CD4-positive, alpha-beta T cell treated with Interleukin-10 for 1 hour (primary cell): ENCODE measurements at regions not wholly inside any gene's neighbourhood (a gene's known extent, or its start where the extent isn't known, plus 50 kb on each side); places are given as distances from the start of the nearest gene placed in this dataset.

Experiments used
- DNase-seq: peaks from one replicate; pipeline ENCODE4 v3.0.0-alpha.2; 2020

DNA sequence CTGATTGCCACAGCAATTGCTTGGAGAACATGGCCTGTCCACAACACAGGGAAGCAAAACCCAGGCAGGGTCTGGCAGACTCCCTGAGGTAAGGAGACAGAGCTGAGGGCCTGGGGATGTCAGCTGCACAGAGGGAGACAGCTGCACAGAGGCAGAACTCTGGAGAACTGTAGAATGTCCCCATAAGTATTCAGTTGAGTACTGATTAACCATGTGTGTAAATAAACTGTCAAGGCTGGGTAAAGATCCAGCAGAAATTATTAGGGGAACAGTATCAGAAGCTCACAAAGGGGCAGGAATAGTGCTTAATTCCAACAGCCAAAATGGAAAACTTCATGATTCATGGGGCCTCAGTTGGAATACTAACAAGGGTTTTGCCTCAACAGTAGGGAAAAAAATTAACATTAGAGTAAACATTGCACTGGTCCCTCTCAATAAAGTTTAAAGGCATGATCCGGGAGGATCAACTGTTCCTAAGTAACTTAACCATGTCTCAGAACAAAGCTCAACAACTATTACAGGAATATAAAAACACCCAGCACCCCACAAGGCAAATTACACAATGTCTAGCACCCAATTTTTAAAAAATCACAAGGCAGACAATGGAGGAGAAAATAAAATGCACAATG is 201.3 kb upstream of the RASSF8 start:
- no peak for DNase-seq

DNA sequence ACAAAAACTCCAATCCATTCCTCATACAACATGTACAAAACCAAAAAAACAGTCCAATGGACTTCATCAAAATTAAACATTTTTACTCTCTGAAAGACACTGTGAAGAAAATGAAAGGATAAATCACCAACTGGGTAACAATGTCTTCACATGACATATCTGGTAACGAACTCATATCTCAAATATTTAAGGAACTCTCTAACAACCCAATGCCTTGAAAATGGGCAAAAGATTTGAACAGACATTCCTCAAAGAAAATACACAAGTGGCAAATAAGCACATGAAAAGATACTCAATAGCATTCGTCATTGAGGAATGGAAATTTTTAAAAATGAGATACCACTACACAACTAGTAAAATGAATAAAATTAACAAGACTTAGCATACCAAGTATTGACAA is 198.7 kb upstream of the RASSF8 start:
- DNase-seq, result no peak

DNA sequence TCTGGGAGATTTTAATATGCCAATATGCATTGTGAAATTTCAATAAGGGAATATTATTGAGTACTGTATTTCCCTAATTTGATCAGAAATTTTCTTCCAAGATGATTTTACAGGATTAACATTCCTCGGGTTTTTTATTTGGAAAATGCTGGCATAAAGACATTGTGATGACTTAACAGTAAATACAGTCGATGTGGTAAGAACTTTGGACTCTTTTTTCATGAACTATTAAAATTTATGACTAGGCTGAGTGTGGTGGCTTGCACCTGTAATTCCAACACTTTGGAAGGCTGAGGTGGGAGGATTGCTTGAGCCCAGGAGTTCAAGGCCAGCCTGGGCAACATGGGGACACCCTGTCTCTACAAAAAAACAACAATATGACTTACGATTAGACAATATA is 197.1 kb upstream of the RASSF8 start:
- no peak for DNase-seq

DNA sequence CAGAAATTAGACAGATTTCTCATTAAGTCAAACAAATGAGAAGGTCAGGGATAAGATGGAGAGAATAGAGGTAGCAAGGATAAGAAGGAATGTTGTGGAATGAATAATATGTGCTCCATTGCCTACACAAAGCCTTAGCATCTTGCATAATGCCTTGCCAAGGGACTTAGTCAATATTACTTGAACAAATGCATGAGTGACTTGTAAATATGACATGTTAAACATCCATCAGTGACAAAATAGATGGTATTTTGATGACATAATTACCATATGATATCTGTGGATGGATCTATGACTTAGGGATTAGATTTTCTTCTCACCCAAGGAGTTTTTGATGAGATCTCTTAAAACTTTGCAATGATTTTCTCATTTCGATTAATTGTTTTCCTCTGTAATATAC is 194.1 kb upstream of the RASSF8 start:
- DNase-seq, result no peak

DNA sequence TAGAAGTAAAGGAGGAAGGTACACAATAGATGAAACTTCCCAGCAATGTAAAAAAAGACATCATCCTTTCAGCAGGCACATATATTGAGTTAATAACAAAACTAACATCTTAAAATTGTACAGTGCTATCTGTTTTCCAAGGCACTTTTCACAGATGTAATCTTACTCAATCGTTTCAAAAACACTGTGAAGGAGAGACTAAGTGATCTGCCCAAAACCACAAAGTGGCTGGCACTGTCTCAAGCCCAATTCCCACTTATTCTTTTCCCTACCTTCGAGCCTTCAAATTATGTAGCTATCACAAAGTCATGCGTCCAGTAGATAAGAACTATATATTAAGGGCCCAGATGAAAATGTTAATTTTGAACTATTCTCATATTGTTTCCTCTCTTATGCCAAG is 193.6 kb upstream of the RASSF8 start:
- DNase-seq, result no peak

DNA sequence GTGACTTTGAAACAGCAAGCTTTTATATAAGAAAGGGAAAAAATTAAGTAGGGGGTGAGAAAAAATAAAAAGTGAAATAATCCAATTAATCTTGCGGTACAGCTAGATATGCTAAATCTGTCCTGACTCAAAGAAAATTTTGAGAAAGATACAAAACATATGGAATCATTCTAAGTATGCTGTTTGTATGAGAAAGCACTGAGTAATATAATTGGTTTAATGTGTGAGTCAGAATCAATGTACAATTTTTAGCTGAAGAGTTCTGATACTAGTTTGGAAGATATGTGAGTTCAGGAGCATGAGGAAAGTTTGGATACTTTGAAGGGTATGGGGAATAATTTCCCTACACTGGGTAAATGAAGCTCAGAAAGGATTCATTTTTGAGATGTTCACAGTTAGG is 190.9 kb upstream of the RASSF8 start:
- no peak for DNase-seq

DNA sequence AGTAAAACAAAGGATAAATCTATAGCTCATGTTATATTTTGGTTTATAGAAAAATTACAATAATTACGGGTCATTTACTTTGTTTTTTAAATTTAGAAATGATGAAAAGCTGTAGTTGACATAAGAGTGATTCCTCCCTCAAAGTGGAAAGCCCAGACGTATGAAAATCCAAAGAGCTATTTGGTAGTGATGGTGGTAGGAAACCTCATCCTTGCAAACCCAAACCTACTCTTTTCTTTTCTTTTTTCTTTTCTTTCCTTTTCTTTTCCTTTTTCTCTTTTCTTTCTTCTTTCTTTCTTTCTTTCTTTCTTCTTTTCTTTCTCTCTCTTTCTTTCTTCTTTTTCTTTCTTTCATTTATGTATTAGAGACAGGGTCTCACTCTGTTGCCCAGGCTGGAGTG is 190.3 kb upstream of the RASSF8 start:
- DNase-seq, result no peak

DNA sequence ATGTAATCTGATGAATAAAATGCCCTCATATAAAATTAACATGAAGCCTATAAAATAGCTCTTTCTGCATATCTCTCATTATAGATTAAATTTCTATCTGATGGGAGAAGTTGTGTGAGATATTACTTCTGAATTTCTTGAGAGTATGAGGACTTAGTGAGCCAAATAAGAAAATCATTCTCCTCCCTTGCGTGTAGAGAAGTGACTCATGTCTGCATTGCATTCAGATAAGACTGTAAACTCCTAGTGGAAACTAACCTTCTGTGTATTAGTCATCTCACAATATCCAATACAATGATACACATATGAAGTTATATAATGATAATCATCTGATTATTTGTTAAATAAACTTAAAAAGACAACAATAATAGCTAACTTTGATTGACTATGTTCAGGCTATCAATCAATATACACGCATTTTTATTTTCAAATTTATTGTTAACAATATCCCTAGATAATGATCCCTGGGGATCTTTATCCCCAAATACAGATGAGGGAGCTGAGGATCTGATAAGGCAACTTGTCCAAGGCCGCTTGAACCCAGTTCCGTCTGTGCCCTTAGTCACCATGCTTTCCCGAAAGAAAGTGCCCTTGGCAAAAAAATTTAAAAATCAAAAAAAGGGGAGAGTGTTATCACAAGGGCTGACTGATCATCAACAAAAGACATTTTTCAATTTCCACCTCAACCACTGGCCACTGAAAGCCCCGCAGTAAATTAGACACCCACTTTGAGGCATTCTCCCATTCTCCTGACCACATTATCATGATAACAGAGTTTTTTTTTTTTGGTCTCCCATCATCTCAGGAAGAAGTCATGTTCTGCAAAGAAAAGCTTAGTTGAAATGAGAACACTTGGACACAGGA is 189.2 kb upstream of the RASSF8 start:
- DNase-seq, result no peak

DNA sequence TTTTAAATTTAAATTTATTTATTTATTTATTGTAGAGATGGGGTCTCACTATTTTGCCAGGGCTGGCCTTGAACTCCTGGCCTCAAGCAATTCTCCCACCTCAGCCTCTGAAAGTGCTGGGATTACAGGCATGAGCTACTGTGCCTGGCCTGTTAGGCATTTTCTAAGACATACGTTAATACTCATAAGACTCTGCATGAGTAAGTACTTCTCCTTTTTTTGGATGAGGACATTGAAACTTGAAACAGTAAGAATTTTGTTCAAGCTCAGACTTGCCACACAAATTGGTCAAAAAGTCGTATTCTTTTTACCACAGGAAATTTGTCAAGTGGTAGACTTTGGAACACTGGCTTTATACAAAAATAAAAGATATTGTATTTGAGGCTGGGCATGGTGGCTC is 187.4 kb upstream of the RASSF8 start:
- no peak for DNase-seq

DNA sequence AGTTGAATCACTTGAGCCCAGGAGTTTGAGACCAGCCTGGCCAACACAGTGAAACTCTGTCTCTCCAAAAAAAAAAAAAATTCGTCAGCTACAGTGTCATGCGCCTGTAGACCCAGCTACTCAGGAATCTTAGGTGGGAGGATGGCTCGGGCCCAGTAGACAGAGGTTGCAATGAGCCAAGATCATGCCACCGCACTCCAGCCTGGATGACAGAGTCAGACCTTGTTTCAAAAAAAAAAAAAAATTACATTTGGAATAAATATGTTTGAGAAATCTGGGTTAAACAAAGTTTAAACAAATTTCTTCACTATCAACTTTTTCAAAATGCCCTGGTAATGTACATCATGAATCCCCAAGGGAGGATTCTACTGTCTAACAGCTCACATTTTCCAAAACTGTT is 187.0 kb upstream of the RASSF8 start:
- no peak for DNase-seq

DNA sequence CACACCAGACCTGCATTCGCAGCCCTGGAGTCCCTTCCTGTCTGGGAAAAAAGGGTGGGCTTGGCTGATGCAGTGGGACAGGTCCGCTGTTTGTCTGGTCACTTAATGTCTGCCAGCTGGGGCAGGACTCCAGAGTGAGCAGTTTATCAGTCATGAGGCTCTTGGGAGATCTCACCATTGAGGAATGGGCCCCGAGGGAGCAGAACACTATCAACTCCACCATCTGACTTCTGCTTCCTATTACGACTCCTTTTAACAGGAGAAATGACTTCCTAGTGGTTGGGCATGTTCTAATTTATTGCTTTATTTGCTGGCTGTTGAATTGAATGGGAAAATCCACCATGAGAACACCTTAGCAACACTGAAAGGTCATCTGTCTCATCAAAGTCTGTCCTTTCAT is 182.5 kb upstream of the RASSF8 start:
- no peak for DNase-seq

DNA sequence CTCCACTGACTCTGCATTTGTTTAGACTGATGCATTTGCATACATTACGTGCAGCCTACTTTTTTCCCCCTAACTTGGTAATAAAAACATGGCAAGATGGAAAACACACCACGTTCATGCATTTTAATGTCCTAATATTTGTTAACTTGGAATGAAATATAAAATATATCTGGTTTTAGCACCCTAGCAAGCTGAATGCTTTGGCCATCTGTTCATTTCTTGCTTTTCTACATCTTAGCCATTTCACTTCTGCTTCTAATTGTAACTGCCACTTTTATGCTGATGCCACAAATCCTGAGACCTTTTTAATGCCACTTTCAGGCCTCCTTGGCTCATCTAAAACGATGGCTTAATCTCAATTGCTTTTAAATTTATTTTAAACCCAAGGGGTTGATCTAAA is 177.7 kb upstream of the RASSF8 start:
- no peak for DNase-seq

DNA sequence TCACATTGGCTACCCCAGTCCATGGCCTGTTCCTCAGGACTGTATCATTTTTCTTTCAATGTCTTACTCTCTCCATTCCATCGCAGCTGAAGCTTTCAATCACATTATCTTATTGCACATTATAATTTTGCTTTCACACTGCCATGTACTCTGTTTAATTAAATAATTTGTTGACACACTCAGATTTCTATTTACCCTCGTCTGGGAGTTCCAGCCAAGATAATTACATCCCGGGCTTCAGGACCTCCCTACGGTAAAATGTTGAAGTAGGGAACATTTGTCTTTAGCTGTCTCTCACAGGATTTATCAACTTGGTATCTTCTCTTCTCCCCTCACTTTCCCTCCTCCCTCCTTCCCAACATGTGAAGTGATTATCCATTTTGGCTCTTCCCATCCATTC is 177.2 kb upstream of the RASSF8 start:
- no peak for DNase-seq

DNA sequence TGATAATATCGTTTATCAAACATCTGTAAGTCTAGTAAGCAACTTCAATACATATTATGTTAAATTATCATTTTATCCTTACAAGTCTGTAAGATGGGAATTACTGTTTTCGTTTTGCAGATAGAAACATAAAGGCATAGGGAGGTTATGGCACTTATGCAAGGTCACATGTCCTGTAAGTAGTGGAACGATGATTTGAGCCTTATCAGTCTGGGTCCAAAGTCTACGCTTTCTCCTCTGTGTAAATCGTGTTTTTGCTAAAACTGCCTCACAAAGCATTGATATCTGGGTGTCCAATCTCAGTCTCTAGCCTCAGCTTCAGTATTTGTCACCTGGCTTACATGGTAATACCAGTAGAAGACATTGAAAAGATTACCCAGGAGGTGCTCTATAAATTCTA is 174.9 kb upstream of the RASSF8 start:
- no peak for DNase-seq

DNA sequence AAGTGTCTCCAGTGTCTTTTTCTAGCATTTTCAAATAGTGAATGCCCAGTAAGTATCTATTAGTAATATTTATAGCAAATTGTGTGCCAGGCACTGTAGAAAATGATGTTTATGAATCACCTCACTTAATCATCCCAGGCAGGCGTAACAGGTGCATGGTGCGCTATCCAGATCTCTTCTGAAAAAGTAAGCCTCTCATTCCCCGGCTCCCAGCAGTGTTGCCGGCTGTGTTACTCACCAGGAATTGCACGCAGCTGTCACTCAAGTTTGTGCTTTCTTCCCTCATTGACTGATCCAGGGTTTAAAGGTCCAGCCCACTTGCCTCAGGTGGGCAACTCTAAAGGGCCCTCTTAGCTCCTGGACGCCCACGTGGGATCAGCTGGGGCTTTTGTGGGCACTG is 173.8 kb upstream of the RASSF8 start:
- no peak for DNase-seq

DNA sequence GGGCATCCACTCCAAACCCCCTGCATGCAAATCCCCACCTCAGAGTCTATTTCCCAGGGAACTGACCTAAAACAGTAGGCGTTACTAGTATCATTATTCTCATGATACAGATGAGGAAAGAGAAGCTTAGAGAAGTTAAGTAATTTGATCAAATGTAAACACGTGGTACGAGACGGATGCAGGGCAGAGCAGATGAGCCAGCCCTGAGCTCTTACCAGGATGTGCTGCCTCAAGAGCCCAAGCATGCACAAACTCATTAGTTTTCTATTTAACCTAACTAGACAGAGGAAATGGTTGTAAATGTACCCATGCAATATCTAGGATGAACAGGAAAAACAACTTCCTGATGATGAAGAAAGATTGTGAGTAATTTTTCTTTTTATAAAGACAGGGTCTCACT is 173.3 kb upstream of the RASSF8 start:
- no peak for DNase-seq

DNA sequence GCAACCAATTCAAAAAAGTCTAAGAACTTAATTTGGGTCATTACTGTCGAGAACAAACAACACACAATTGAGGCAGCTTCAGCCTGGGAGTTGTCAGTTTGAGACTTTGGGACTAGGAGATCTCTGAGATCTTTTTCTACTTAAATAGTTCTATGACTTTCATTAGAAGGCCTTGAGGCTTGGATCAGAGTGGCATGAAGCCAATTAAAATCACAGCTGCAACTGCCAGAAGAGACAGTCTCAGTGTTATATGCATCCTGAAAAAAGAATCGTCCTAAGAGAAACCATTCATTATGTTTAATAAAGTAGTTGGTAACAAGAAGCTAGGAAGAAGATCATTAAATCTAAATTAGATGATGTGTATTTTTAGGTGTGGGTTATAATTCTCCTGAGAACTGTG is 170.8 kb upstream of the RASSF8 start:
- DNase-seq, result no peak

DNA sequence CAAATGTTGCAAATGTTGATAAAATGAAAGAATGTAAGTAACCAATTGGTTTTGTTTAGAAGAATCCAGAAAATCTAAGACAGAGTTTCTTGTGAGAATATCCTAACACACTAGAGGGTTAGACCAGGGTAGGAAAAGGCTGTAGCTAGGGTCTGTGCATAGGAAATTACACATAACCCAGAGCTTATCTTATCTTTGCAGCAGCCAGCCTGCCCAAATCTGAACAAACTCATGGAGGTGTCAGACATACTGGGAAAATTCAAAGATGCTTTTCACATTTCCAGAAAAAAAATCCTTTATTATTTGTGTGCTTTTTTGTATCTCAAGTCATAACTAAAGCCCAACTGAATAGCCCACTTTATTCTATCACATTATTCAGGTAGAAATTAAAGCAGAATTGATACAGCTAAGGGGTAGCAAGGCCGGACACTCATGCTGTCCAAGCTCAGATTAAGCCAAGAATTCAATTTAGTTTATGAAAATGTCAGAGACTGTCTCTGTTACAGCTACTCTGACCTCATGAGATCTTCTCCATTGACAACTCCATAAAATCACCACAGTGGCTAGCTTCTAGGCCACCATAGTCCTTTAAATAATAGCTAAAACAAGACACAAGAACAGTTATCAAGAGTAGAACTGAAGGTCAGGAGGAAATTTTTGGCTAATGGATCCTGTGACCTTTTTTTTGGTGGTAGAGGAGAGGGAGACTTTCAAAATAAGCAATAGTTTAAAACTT is 169.6 kb upstream of the RASSF8 start:
- no peak for DNase-seq

DNA sequence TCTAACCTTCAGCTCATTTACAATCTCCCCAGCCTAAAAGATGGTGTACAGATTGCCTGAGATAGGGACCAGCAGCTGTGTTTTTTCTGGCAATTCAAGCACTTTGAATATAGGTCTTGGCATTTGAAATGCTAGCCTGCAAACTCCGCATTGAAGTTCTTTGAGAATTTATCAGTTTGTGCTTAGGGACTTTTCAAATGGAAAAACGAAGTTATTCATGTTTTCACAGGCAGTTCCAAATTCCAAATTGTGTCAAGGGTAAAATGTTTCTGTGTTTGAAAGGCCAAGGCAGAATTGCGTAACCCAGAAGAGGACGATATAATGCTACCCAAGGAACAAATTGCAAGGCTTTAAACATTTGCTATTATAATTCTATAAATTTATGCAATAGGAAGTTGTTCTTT is 168.9 kb upstream of the RASSF8 start:
- DNase-seq, result no peak

DNA sequence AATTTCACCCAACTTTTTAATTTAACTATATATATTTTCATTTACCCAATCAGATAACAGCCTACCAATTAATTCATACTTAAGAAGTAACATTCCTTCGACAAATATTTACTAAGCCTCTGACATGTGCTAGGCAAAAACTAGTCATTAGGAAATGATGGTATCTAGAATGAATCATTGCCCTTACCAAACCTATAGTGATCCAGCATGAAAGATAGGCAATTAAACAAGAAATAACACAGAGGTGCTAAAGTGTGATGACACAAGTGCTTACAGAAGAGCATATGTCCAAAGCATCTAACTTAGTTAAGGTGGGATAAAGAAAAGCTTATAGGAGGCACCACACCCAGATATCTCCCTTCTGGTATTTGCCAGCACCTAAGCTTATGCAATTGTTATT is 166.5 kb upstream of the RASSF8 start:
- no peak for DNase-seq

DNA sequence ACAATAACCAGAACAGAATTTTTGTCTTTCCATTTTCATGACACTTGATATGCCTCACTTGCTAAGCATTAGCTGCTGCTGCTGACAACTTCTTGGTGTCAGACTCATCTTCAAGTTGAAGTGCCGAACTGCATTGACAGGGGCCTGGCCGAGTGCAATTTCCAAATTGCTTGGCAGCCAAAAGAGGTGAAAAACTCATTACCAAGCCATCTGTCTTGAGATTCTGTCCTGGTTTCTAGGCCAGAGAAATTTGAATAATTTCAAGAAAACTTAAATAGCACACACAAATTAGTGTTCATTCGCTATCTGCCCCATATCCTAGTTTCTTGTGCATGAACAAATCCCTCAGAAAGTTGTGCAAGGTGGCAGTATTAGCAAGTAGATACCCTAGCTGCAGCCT is 165.3 kb upstream of the RASSF8 start:
- DNase-seq, result no peak

DNA sequence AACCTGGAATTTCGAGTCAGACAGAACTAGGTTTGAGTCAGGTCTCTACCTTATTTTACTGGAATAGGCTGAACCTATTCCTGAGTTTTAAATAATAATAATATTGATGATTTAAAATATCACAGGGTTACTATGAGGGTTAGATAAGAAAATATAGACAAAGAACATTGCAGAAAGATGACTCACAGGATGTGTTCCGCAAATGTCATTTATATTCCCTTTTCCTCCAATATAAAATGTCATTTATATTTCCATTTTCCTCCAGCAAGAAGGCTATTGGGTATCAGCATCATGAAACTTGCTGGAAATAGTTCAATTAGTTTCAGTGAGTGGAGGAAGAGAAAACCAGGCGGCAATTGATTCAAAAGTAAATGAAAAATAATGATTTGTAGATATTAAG is 163.9 kb upstream of the RASSF8 start:
- no peak for DNase-seq

DNA sequence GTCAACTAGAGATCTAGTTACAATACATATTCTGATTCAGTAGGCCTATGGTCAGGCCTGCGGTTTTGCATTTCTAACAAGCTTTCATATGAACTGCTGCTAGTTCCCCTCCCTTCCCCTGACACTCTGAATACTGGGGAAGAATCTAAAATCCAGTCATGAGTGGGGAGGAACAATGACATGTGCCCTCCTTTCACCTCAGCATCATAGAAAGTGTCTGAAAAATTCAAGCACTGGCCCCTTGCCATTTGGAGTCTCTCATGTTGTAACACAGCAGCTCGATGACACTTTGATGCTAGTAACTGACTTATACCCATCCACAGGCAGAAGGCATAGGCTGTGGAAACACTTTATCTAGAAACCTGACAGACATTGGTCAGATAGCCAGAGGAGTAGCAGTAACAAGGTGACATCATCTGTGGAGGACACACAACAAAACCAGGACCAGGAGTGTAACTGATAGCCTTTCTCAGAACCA is 161.9 kb upstream of the RASSF8 start:
- no peak for DNase-seq

DNA sequence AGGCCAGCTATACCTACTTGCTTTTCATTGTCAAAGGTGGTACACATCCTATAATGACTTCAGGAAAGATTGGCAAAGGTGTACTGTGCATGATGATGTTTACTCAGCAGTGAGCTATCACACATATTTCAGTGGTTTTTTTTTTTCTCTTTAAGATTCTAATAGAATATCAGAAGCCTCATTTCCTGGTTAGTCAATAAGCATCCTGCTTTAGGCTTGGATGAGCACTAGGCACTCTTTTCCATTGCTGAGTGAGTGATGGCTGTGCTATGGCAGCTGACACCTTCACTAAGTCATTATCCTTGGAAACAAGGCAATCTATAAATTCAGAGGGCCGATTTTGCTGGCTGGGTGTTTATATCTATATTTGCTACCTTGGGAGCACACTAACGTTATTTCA is 161.1 kb upstream of the RASSF8 start:
- no peak for DNase-seq
